C4-2B (cell line): ENCODE measurements at regions not wholly inside any gene's neighbourhood (a gene's known extent, or its start where the extent isn't known, plus 50 kb on each side); places are given as distances from the start of the nearest gene placed in this dataset.

Source experiments
- CTCF ChIP-seq: fragments of 450-650 bp; conservative IDR thresholded peaks from 2 replicates; pipeline ENCODE4 v1.5.1; 2017; ENCODE audit warnings: mild to moderate bottlenecking
- ZFX ChIP-seq: fragments of 450-650 bp; IDR thresholded peaks from 2 replicates; pipeline ENCODE4 v1.6.1; 2017

- no peak for TF ChIP-seq CTCF
- no peak for TF ChIP-seq ZFX
Measured at GRCh38 chr2:136437461-136437860, 319.5 kb upstream of the CXCR4 start.
